SK-N-SH (cell line): ENCODE measurements at regions not wholly inside any gene's neighbourhood (a gene's known extent, or its start where the extent isn't known, plus 50 kb on each side); places are given as distances from the start of the nearest gene placed in this dataset.

Experiments
- CTCF ChIA-PET: fragments of 300-600, 350-600 bp; formaldehyde crosslinking; extraction: SDS; loops from one replicate; lab custom pipeline; 2021; lab: Yijun Ruan, JAX
- POLR2A ChIA-PET: fragments of 350-600 bp; sonication (Branson Sonifier 250); formaldehyde crosslinking; extraction: SDS; loops from one replicate; lab custom pipeline; 2020; ENCODE audit warnings: antibody characterized with exemption, inconsistent platforms; lab: Yijun Ruan, JAX
- DNase-seq: peaks from one replicate; pipeline ENCODE4 v3.0.0; 2012
- H2AFZ ChIP-seq: fragments of 200-600 bp; sonication (generic); 2 replicates; pipeline ENCODE4 v1.8.1; 2016; ENCODE audit warnings: antibody characterized with exemption, mild to moderate bottlenecking, low read depth
- H3F3A ChIP-seq: fragments of 200-600 bp; sonication (generic); replicated peaks from 2 replicates; pipeline ENCODE3; 2016; ENCODE audit warnings: antibody characterized with exemption, mild to moderate bottlenecking; ENCODE audit not compliant: insufficient read depth
- H3K27ac ChIP-seq, 2 experiments: fragments of 200-500 bp in 1 of 2; fragments of 200-600 bp in 1 of 2; sonication (Bioruptor generic) in 1 of 2; sonication (generic), shearing (Covaris generic) in 1 of 2; 2 replicates each; pipeline versions ENCODE4 v1.5.1 to v1.6.1; 2014 to 2016; ENCODE audit warnings: low read depth in 2 of 2, inconsistent platforms in 1 of 2, low read length in 1 of 2, mild to moderate bottlenecking in 1 of 2, mixed read lengths in 1 of 2
- H3K27me3 ChIP-seq: fragments of 200-600 bp; sonication (generic), shearing (Covaris generic); 2 replicates; pipeline ENCODE4 v1.6.1; 2016; ENCODE audit warnings: mixed run types; ENCODE audit not compliant: insufficient read depth
- H3K36me3 ChIP-seq, 2 experiments: fragments of 200-500 bp in 1 of 2; fragments of 200-600 bp in 1 of 2; sonication (Bioruptor generic) in 1 of 2; sonication (generic) in 1 of 2; replicated peaks in 1 of 2; 2 replicates each; pipeline versions ENCODE3 to v1.5.1; 2014 to 2016; ENCODE audit warnings: low read length in 1 of 2, mild to moderate bottlenecking in 1 of 2; ENCODE audit not compliant: insufficient read depth in 2 of 2, control insufficient read depth in 1 of 2
- H3K4me1 ChIP-seq, 2 experiments: fragments of 200-500 bp in 1 of 2; fragments of 200-600 bp in 1 of 2; sonication (Bioruptor generic) in 1 of 2; sonication (generic), shearing (Covaris generic) in 1 of 2; 2 replicates each; pipeline versions ENCODE4 v1.5.1 to v1.6.1; 2014 to 2016; ENCODE audit warnings: low read depth in 1 of 2, low read length in 1 of 2, mixed run types in 1 of 2; ENCODE audit not compliant: insufficient read depth in 2 of 2, control insufficient read depth in 1 of 2
- H3K4me2 ChIP-seq: fragments of 200-600 bp; sonication (generic), shearing (Covaris generic); 2 replicates; pipeline ENCODE4 v1.6.1; 2017; ENCODE audit warnings: mixed run types
- H3K4me3 ChIP-seq, 2 experiments: fragments of 200-500 bp in 1 of 2; fragments of 200-600 bp in 1 of 2; sonication (Bioruptor generic) in 1 of 2; sonication (generic), shearing (Covaris generic) in 1 of 2; 2 replicates each; pipeline versions ENCODE4 v1.5.1 to v1.8.1; 2014 to 2016; ENCODE audit warnings: low read depth in 2 of 2, inconsistent platforms in 1 of 2, low read length in 1 of 2, mild to moderate bottlenecking in 1 of 2, mixed read lengths in 1 of 2, moderate library complexity in 1 of 2
- H3K79me2 ChIP-seq: fragments of 200-600 bp; sonication (generic); 2 replicates; pipeline ENCODE4 v1.8.1; 2017; ENCODE audit warnings: mild to moderate bottlenecking; ENCODE audit not compliant: insufficient read depth
- H3K9ac ChIP-seq: fragments of 200-600 bp; sonication (generic); 2 replicates; pipeline ENCODE4 v1.6.1; 2017; ENCODE audit warnings: mixed run types
- H3K9me2 ChIP-seq: fragments of 200-600 bp; sonication (generic); 2 replicates; pipeline ENCODE4 v1.6.1; 2017; ENCODE audit warnings: mixed run types
- H3K9me3 ChIP-seq: fragments of 200-600 bp; sonication (generic); 2 replicates; pipeline ENCODE4 v1.6.1; 2017; ENCODE audit warnings: mixed run types, mild to moderate bottlenecking, moderate library complexity
- H4K20me1 ChIP-seq: fragments of 200-600 bp; sonication (generic); 2 replicates; pipeline ENCODE4 v1.6.1; 2017; ENCODE audit warnings: mild to moderate bottlenecking, mixed run types; ENCODE audit not compliant: insufficient read depth
- CTCF ChIP-seq: fragments of 200-600 bp; sonication (generic); IDR thresholded peaks from 2 replicates; pipeline ENCODE4 v1.6.1; 2017; ENCODE audit warnings: antibody characterized with exemption, mild to moderate bottlenecking, moderate library complexity
- ELF1 ChIP-seq: IDR thresholded peaks from 2 replicates; pipeline ENCODE4 v1.4.0; 2012
- EZH2phosphoT487 ChIP-seq: fragments of 200-600 bp; sonication (generic); IDR thresholded peaks from 2 replicates; pipeline ENCODE4 v1.6.1; 2017; ENCODE audit warnings: low read depth, mixed run types, mild to moderate bottlenecking, antibody characterized with exemption, moderate library complexity, borderline replicate concordance
- FOSL2 ChIP-seq: IDR thresholded peaks from 2 replicates; pipeline ENCODE4 v1.4.0; 2012; ENCODE audit warnings: low read depth, mild to moderate bottlenecking, moderate library complexity, borderline replicate concordance
- FOXJ3 ChIP-seq: sonication (generic); formaldehyde crosslinking; IDR thresholded peaks from 2 replicates; pipeline ENCODE4 v1.5.1; 2020; ENCODE audit warnings: mild to moderate bottlenecking, missing genetic modification reagents
- IRF3 ChIP-seq: fragments of 150-350 bp; IDR thresholded peaks from 2 replicates; pipeline ENCODE4 v1.6.1; 2016; ENCODE audit warnings: mild to moderate bottlenecking, low read depth, low read length
- MAX ChIP-seq: IDR thresholded peaks from 2 replicates; pipeline ENCODE4 v1.4.0; 2012; ENCODE audit warnings: low read depth
- MEF2A ChIP-seq: IDR thresholded peaks from 2 replicates; pipeline ENCODE4 v1.4.0; 2012; ENCODE audit warnings: low read depth, borderline replicate concordance
- NFIC ChIP-seq: IDR thresholded peaks from 2 replicates; pipeline ENCODE4 v1.4.0; 2012; ENCODE audit warnings: borderline replicate concordance
- PBX3 ChIP-seq: IDR thresholded peaks from 2 replicates; pipeline ENCODE4; 2012
- POLR2AphosphoS5 ChIP-seq: IDR thresholded peaks from 2 replicates; pipeline ENCODE4 v1.6.1; 2012; ENCODE audit warnings: low read depth, low read length
- RAD21 ChIP-seq: IDR thresholded peaks from 2 replicates; pipeline ENCODE4 v1.6.1; 2012; ENCODE audit warnings: mild to moderate bottlenecking, low read length
- RCOR1 ChIP-seq: fragments of 150-350 bp; IDR thresholded peaks from 2 replicates; pipeline ENCODE4 v1.6.1; 2017; ENCODE audit warnings: antibody characterized with exemption, low read length
- RFX5 ChIP-seq: IDR thresholded peaks from 2 replicates; pipeline ENCODE4 v1.6.1; 2012; ENCODE audit warnings: mild to moderate bottlenecking, improper control_type of control experiment, low read length
- RXRA ChIP-seq: IDR thresholded peaks from 2 replicates; pipeline ENCODE4 v1.4.0; 2012; ENCODE audit warnings: low read depth, mild to moderate bottlenecking, borderline replicate concordance
- SIN3A ChIP-seq: IDR thresholded peaks from 2 replicates; pipeline ENCODE4 v1.6.1; 2012; ENCODE audit warnings: low read depth, mild to moderate bottlenecking, low read length, moderate library complexity, borderline replicate concordance
- TAF1 ChIP-seq: IDR thresholded peaks from 2 replicates; pipeline ENCODE4 v1.6.1; 2012; ENCODE audit warnings: low read depth, mild to moderate bottlenecking, low read length, moderate library complexity, borderline replicate concordance
- TCF12 ChIP-seq: IDR thresholded peaks from 2 replicates; pipeline ENCODE4 v1.4.0; 2012
- YY1 ChIP-seq: IDR thresholded peaks from 2 replicates; pipeline ENCODE4 v1.4.0; 2012; ENCODE audit warnings: low read depth, mild to moderate bottlenecking
- WGBS: methylation state at CpG from one replicate; pipeline ENCODE4 v1.1.6; 2017; ENCODE audit warnings: low lambda C conversion rate; 5-methylcytosine and 5-hydroxymethylcytosine counted together

GRCh38 chr5:74382123-74382855 is 258.2 kb downstream of the ENC1 start:
- Histone ChIP-seq H4K20me1 (no peaks in the 10 kb centered on the region), H3K27ac (peak overlapping the region in 1 of 2 experiments; percentile 54; a peak in 3 of 4 replicates), H3K9me3 (no peaks in the 10 kb centered on the region), H3K27me3 (no peaks in the 10 kb centered on the region), H3K4me1 (peaks cover 17 to 42% of the 10 kb centered on the region in 2 experiments; a peak in 3 of 4 replicates), H2AFZ (no peak overlapping the region), H3K4me3 (no peak overlapping the region), H3K36me3 (no peaks in the 10 kb centered on the region), H3K9ac (no peak overlapping the region), H3K9me2 (no peaks in the 10 kb centered on the region), H3F3A (peaks cover 24% of the 10 kb centered on the region), H3K79me2 (no peaks in the 10 kb centered on the region), H3K4me2 (0 out of 2 replicates have a peak overlapping the region, but pooled peaks have one; percentile 8)
- ChIA-PET CTCF (interaction anchor here (0.6 kb wide), 1 partner anchor 608 kb away, joined by 3 read pairs; no protein-coding TSS in a partner anchor), POLR2A (no interaction called here)
- no peak for TF ChIP-seq RCOR1
- TF ChIP-seq TCF12 = no peak
- no peak for TF ChIP-seq FOSL2
- TF ChIP-seq IRF3 = no peak
- no peak for TF ChIP-seq PBX3
- TF ChIP-seq TAF1 = no peak
- TF ChIP-seq YY1 = no peak
- no peak for TF ChIP-seq RAD21
- 89% methylated on average over 3 of the region's 3 CpGs for WGBS
- DNase-seq = no peak

GRCh38 chr5:74380193-74380592 is 260.3 kb downstream of the ENC1 start:
- POLR2A ChIA-PET = no interaction called here
- 83% methylated on average over 2 of the region's 5 CpGs for WGBS
- no peaks in the 10 kb centered on the region for H3K36me3 ChIP-seq
- H3K79me2 ChIP-seq = no peaks in the 10 kb centered on the region
- no peak overlapping the region for H3K27ac ChIP-seq
- no peak overlapping the region for H3K4me3 ChIP-seq
- peaks cover 17 to 29% of the 10 kb centered on the region in 2 experiments; a peak in 3 of 4 replicates for H3K4me1 ChIP-seq
- CTCF ChIA-PET = interaction anchor here (1.2 kb wide), 1 partner anchor 353 kb away, joined by 3 read pairs; no protein-coding TSS in a partner anchor
- H4K20me1 ChIP-seq = no peaks in the 10 kb centered on the region
- H3K9me2 ChIP-seq = no peaks in the 10 kb centered on the region
- no peaks in the 10 kb centered on the region for H3K9me3 ChIP-seq
- no peak overlapping the region for H3K9ac ChIP-seq
- no peak for TF ChIP-seq MEF2A
- no peak for TF ChIP-seq TCF12
- no peak for TF ChIP-seq FOXJ3 (CRISPR knock-in tag)
- no peak for TF ChIP-seq NFIC
- TF ChIP-seq SIN3A = no peak
- no peak for TF ChIP-seq ELF1
- TF ChIP-seq PBX3 = no peak
- no peak for TF ChIP-seq RFX5
- TF ChIP-seq RXRA = no peak
- no peak for TF ChIP-seq CTCF
- TF ChIP-seq POLR2AphosphoS5 = no peak
- TF ChIP-seq EZH2phosphoT487 = no peak
- no peak for TF ChIP-seq YY1
- no peak for TF ChIP-seq RAD21
- TF ChIP-seq FOSL2 = no peak
- no peak for TF ChIP-seq MAX
- TF ChIP-seq, all 33 proteins: peak for 0
- DNase-seq = no peak
- Histone ChIP-seq H2AFZ (no peak overlapping the region), H3K27me3 (no peaks in the 10 kb centered on the region), H3F3A (peaks cover 14% of the 10 kb centered on the region), H3K4me2 (no peak overlapping the region)
